ENCODE measurements at regions not wholly inside any gene's neighbourhood (a gene's known extent, or its start where the extent isn't known, plus 50 kb on each side); places are given as distances from the start of the nearest gene placed in this dataset.
A peak's percentile ranks its signal among the peaks of the same experiment; 100 is the strongest.

GRCh38 chr1:10935724-10936123 lies 76.7 kb upstream of the TARDBP start:
- no peak overlapping the region for H3K9ac ChIP-seq (ENCODE audit: low read length)
- no peak overlapping the region for H2BK15ac ChIP-seq (ENCODE audit: low read depth, poor library complexity, severe bottlenecking)
- no peak overlapping the region for H4K8ac ChIP-seq (ENCODE audit: low read length)
- H3K4me2 ChIP-seq (ENCODE audit: low read length, poor library complexity, severe bottlenecking) = no peak overlapping the region
- H4K91ac ChIP-seq (ENCODE audit: low read length) = no peak overlapping the region
- no peak overlapping the region for H2BK120ac ChIP-seq (ENCODE audit: low read depth, low read length)
- no peak overlapping the region for H3K27ac ChIP-seq (ENCODE audit: low read length, poor library complexity, severe bottlenecking)
- H3K9me3 ChIP-seq (ENCODE audit: control insufficient read depth, low read length) = no peaks in the 10 kb centered on the region
- no peaks in the 10 kb centered on the region for H3K79me1 ChIP-seq (replicated peaks; ENCODE audit: low read length, poor library complexity, severe bottlenecking)
- WGBS = 92% methylated on average over 7 of the region's 7 CpGs
- DNase-seq = no peak
- H3K36me3 ChIP-seq (ENCODE audit: control insufficient read depth in 1 of 2, insufficient read depth in 2 of 2, low read depth in 1 of 2, low read length in 2 of 2) = no peaks in the 10 kb centered on the region
- no peak overlapping the region for H3K23ac ChIP-seq (ENCODE audit: low read length in 2 of 2)
- H3K4me3 ChIP-seq (ENCODE audit: insufficient read depth in 1 of 2, low read depth in 1 of 2, low read length in 2 of 2) = no peak overlapping the region
- H3K4me1 ChIP-seq (ENCODE audit: control insufficient read depth, insufficient read depth, low read depth, low read length) = peaks cover 2% of the 10 kb centered on the region
- no peak overlapping the region for H2BK5ac ChIP-seq (ENCODE audit: low read depth, low read length, poor library complexity, severe bottlenecking)
- peaks cover 18 to 63% of the 10 kb centered on the region in 2 experiments for H3K27me3 ChIP-seq (ENCODE audit: control insufficient read depth in 1 of 2, insufficient read depth in 1 of 2, low read length in 2 of 2)
- no peak overlapping the region for H3K18ac ChIP-seq (ENCODE audit: low read depth in 1 of 2, low read length in 2 of 2)
- H2BK12ac ChIP-seq (ENCODE audit: low read length in 2 of 2) = no peak overlapping the region
- no peak overlapping the region for H2AFZ ChIP-seq (ENCODE audit: low read depth, low read length)
- H2AK5ac ChIP-seq (ENCODE audit: low read length, severe bottlenecking) = no peak overlapping the region
- no peak overlapping the region for H3K4ac ChIP-seq (ENCODE audit: low read depth in 1 of 2, low read length in 2 of 2)
- no peak overlapping the region for H3K14ac ChIP-seq (ENCODE audit: low read length in 2 of 2)

- Histone ChIP-seq H3K79me1 (replicated peaks; ENCODE audit: low read length, poor library complexity, severe bottlenecking) (no peaks in the 10 kb centered on the region), H2AFZ (ENCODE audit: low read depth, low read length) (no peak overlapping the region), H2BK15ac (ENCODE audit: low read depth, poor library complexity, severe bottlenecking) (no peak overlapping the region), H4K8ac (ENCODE audit: low read length) (no peak overlapping the region), H3K9me3 (ENCODE audit: control insufficient read depth, low read length) (no peaks in the 10 kb centered on the region), H2AK5ac (ENCODE audit: low read length, severe bottlenecking) (no peak overlapping the region), H2BK12ac (ENCODE audit: low read length in 2 of 2) (no peak overlapping the region), H2BK5ac (ENCODE audit: low read depth, low read length, poor library complexity, severe bottlenecking) (no peak overlapping the region), H3K4me3 (ENCODE audit: insufficient read depth in 1 of 2, low read depth in 1 of 2, low read length in 2 of 2) (peak overlapping the region in 1 of 2 experiments; percentile 15), H3K9ac (ENCODE audit: low read length) (no peak overlapping the region), H3K18ac (ENCODE audit: low read depth in 1 of 2, low read length in 2 of 2) (no peak overlapping the region), H3K23ac (ENCODE audit: low read length in 2 of 2) (no peak overlapping the region), H3K4me1 (ENCODE audit: control insufficient read depth, insufficient read depth, low read depth, low read length) (peaks cover 6% of the 10 kb centered on the region), H3K27ac (ENCODE audit: low read length, poor library complexity, severe bottlenecking) (no peak overlapping the region), H2BK120ac (ENCODE audit: low read depth, low read length) (no peak overlapping the region), H3K4me2 (ENCODE audit: low read length, poor library complexity, severe bottlenecking) (no peak overlapping the region), H3K27me3 (ENCODE audit: control insufficient read depth in 1 of 2, insufficient read depth in 1 of 2, low read length in 2 of 2) (peaks cover 22 to 76% of the 10 kb centered on the region in 2 experiments), H3K14ac (ENCODE audit: low read length in 2 of 2) (no peak overlapping the region), H4K91ac (ENCODE audit: low read length) (no peak overlapping the region), H3K4ac (ENCODE audit: low read depth in 1 of 2, low read length in 2 of 2) (no peak overlapping the region), H3K36me3 (ENCODE audit: control insufficient read depth in 1 of 2, insufficient read depth in 2 of 2, low read depth in 1 of 2, low read length in 2 of 2) (no peaks in the 10 kb centered on the region)
- DNase-seq = no peak
- 66% methylated on average over 16 of the region's 19 CpGs for WGBS
Measured at GRCh38 chr1:10936998-10937901, 75.2 kb upstream of the TARDBP start.

GRCh38 chr1:10938741-10939417 lies 73.6 kb upstream of the TARDBP start:
- Histone ChIP-seq H3K4ac (ENCODE audit: low read depth in 1 of 2, low read length in 2 of 2) (no peak overlapping the region), H2BK12ac (ENCODE audit: low read length in 2 of 2) (no peak overlapping the region), H3K4me2 (ENCODE audit: low read length, poor library complexity, severe bottlenecking) (no peak overlapping the region), H3K9me3 (ENCODE audit: control insufficient read depth, low read length) (no peaks in the 10 kb centered on the region), H3K18ac (ENCODE audit: low read depth in 1 of 2, low read length in 2 of 2) (no peak overlapping the region), H2AK5ac (ENCODE audit: low read length, severe bottlenecking) (no peak overlapping the region), H3K4me1 (ENCODE audit: control insufficient read depth, insufficient read depth, low read depth, low read length) (peaks cover 6% of the 10 kb centered on the region), H4K91ac (ENCODE audit: low read length) (no peak overlapping the region), H3K36me3 (ENCODE audit: control insufficient read depth in 1 of 2, insufficient read depth in 2 of 2, low read depth in 1 of 2, low read length in 2 of 2) (no peaks in the 10 kb centered on the region), H4K8ac (ENCODE audit: low read length) (no peak overlapping the region), H2BK15ac (ENCODE audit: low read depth, poor library complexity, severe bottlenecking) (no peak overlapping the region), H3K27me3 (ENCODE audit: control insufficient read depth in 1 of 2, insufficient read depth in 1 of 2, low read length in 2 of 2) (peaks cover 36 to 87% of the 10 kb centered on the region in 2 experiments), H3K9ac (ENCODE audit: low read length) (no peak overlapping the region), H3K23ac (ENCODE audit: low read length in 2 of 2) (no peak overlapping the region), H2AFZ (ENCODE audit: low read depth, low read length) (no peak overlapping the region), H2BK5ac (ENCODE audit: low read depth, low read length, poor library complexity, severe bottlenecking) (no peak overlapping the region), H3K79me1 (replicated peaks; ENCODE audit: low read length, poor library complexity, severe bottlenecking) (no peaks in the 10 kb centered on the region), H2BK120ac (ENCODE audit: low read depth, low read length) (no peak overlapping the region), H3K4me3 (ENCODE audit: insufficient read depth in 1 of 2, low read depth in 1 of 2, low read length in 2 of 2) (no peak overlapping the region), H3K14ac (ENCODE audit: low read length in 2 of 2) (no peak overlapping the region), H3K27ac (ENCODE audit: low read length, poor library complexity, severe bottlenecking) (no peak overlapping the region)
- DNase-seq = no peak
- 95% methylated on average over 14 of the region's 17 CpGs for WGBS
